PFSK-1 (cell line): ENCODE measurements at regions not wholly inside any gene's neighbourhood (a gene's known extent, or its start where the extent isn't known, plus 50 kb on each side); places are given as distances from the start of the nearest gene placed in this dataset.

Experiments used
- POLR2AphosphoS5 ChIP-seq: IDR thresholded peaks from 2 replicates; pipeline ENCODE4 v1.6.1; 2012; ENCODE audit warnings: low read depth, mild to moderate bottlenecking, control low read depth, low read length, moderate library complexity
- TAF1 ChIP-seq: IDR thresholded peaks from 2 replicates; pipeline ENCODE4 v1.6.1; 2012; ENCODE audit warnings: low read length, control low read depth, borderline replicate concordance; ENCODE audit not compliant: insufficient read depth

DNA sequence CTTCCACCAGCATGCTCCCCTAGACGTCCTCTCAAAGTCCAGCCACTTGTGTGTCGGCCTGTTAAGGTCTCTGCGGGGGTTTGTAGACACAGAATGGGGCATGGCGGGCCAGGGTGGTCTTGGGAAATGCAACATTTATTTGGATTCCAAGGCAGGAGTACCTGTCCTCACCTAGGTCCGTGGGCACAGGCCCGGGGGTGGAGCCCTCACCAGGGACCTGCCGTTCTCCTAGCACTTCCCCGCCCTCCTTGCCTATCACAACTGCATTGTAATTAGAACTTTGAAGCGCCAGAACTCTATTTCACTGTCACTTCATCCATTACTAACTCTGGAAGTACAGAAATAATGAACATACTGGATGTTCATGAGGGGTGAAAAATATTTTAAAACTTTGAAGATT, 268.3 kb upstream of the ACTBL2 start:
- no peak for TF ChIP-seq TAF1
- no peak for TF ChIP-seq POLR2AphosphoS5
